Endothelial cell (in vitro differentiated cells): ENCODE measurements at regions not wholly inside any gene's neighbourhood (a gene's known extent, or its start where the extent isn't known, plus 50 kb on each side); places are given as distances from the start of the nearest gene placed in this dataset.

Source experiments
- DNase-seq: peaks from one replicate; pipeline ENCODE4 v3.0.0; 2021; ENCODE audit warnings: low spot score
- H3K27ac Mint-ChIP-seq: one replicate; pipeline ENCODE4 v1.8.0; 2021; ENCODE audit warnings: mixed read lengths, inconsistent platforms; ENCODE audit not compliant: unreplicated experiment
- H3K27me3 Mint-ChIP-seq: one replicate; pipeline ENCODE4 v1.8.0; 2021; ENCODE audit warnings: mild to moderate bottlenecking, moderate library complexity, mixed read lengths, inconsistent platforms; ENCODE audit not compliant: unreplicated experiment
- H3K36me3 Mint-ChIP-seq: one replicate; pipeline ENCODE4 v1.8.0; 2021; ENCODE audit warnings: mild to moderate bottlenecking, low read depth, mixed read lengths, inconsistent platforms; ENCODE audit not compliant: unreplicated experiment
- H3K4me1 Mint-ChIP-seq: one replicate; pipeline ENCODE4 v1.8.0; 2021; ENCODE audit warnings: mild to moderate bottlenecking, mixed read lengths, inconsistent platforms; ENCODE audit not compliant: unreplicated experiment
- H3K4me3 Mint-ChIP-seq: one replicate; pipeline ENCODE4 v1.8.0; 2021; ENCODE audit warnings: mild to moderate bottlenecking, mixed read lengths, inconsistent platforms; ENCODE audit not compliant: unreplicated experiment
- H3K9me3 Mint-ChIP-seq: one replicate; pipeline ENCODE4 v1.8.0; 2021; ENCODE audit warnings: mixed read lengths, inconsistent platforms; ENCODE audit not compliant: unreplicated experiment
- CTCF ChIP-seq: fragments of 200-600 bp; sonication (generic); IDR thresholded peaks from one replicate; pipeline ENCODE4 v1.5.0; 2021; ENCODE audit warnings: antibody characterized with exemption; ENCODE audit not compliant: unreplicated experiment

- Mint-ChIP-seq H3K27me3 (peaks cover 2% of the 10 kb centered on the region), H3K9me3 (no peaks in the 10 kb centered on the region), H3K4me1 (no peaks in the 10 kb centered on the region), H3K36me3 (no peaks in the 10 kb centered on the region), H3K4me3 (no peak overlapping the region), H3K27ac (no peak overlapping the region)
- no peak for TF ChIP-seq CTCF
- no peak for DNase-seq
Observed at GRCh38 chr9:27659571-27659970, 86.3 kb upstream of the C9orf72 start.

GRCh38 chr9:27660148-27660547 lies 86.9 kb upstream of the C9orf72 start:
- Mint-ChIP-seq H3K4me3 (no peak overlapping the region), H3K9me3 (no peaks in the 10 kb centered on the region), H3K27me3 (peaks cover 2% of the 10 kb centered on the region), H3K27ac (no peak overlapping the region), H3K4me1 (no peaks in the 10 kb centered on the region), H3K36me3 (no peaks in the 10 kb centered on the region)
- TF ChIP-seq CTCF, result no peak
- no peak for DNase-seq

- Mint-ChIP-seq H3K27ac (no peak overlapping the region), H3K4me3 (no peak overlapping the region), H3K4me1 (no peaks in the 10 kb centered on the region), H3K36me3 (no peaks in the 10 kb centered on the region), H3K9me3 (no peaks in the 10 kb centered on the region), H3K27me3 (peaks cover 5% of the 10 kb centered on the region)
- DNase-seq, result no peak
- TF ChIP-seq CTCF, result no peak
Observed at GRCh38 chr9:27663526-27663925, 90.2 kb upstream of the C9orf72 start.

- H3K27me3 Mint-ChIP-seq, result peaks cover 5% of the 10 kb centered on the region
- no peak overlapping the region for H3K4me3 Mint-ChIP-seq
- H3K4me1 Mint-ChIP-seq, result no peaks in the 10 kb centered on the region
- DNase-seq, result no peak
- H3K27ac Mint-ChIP-seq, result no peak overlapping the region
- no peak for TF ChIP-seq CTCF
- no peaks in the 10 kb centered on the region for H3K9me3 Mint-ChIP-seq
- no peaks in the 10 kb centered on the region for H3K36me3 Mint-ChIP-seq
Observed at GRCh38 chr9:27664121-27664779, 91.0 kb upstream of the C9orf72 start.

GRCh38 chr9:27665136-27665535 lies 91.9 kb upstream of the C9orf72 start:
- no peak overlapping the region for H3K4me3 Mint-ChIP-seq
- peaks cover 5% of the 10 kb centered on the region for H3K27me3 Mint-ChIP-seq
- H3K36me3 Mint-ChIP-seq, result no peaks in the 10 kb centered on the region
- TF ChIP-seq CTCF, result no peak
- H3K9me3 Mint-ChIP-seq, result no peaks in the 10 kb centered on the region
- no peak for DNase-seq
- no peak overlapping the region for H3K27ac Mint-ChIP-seq
- no peaks in the 10 kb centered on the region for H3K4me1 Mint-ChIP-seq
